IMR-90 (cell line): ENCODE measurements at regions not wholly inside any gene's neighbourhood (a gene's known extent, or its start where the extent isn't known, plus 50 kb on each side); places are given as distances from the start of the nearest gene placed in this dataset.

ENCODE experiments used
- POLR2A ChIP-seq: IDR thresholded peaks from 2 replicates; pipeline ENCODE4 v1.6.1; 2012; ENCODE audit warnings: mild to moderate bottlenecking, low read depth, low read length
- RAD21 ChIP-seq: IDR thresholded peaks from 2 replicates; pipeline ENCODE4 v1.6.1; 2012; ENCODE audit warnings: low read length, improper control_type of control experiment
- RFX5 ChIP-seq: IDR thresholded peaks from 2 replicates; pipeline ENCODE4 v1.8.0; 2012; ENCODE audit warnings: low read depth, mild to moderate bottlenecking, low read length, moderate library complexity
- SMC3 ChIP-seq: fragments of 150-350 bp; IDR thresholded peaks from 2 replicates; pipeline ENCODE4 v1.6.1; 2016; ENCODE audit warnings: low read depth, mild to moderate bottlenecking, antibody characterized with exemption, low read length, moderate library complexity
- TF ChIP-seq, protein P1 (sequence below): conservative IDR thresholded peaks from 2 replicates; pipeline ENCODE4 v1.5.1; 2012; ENCODE audit warnings: mild to moderate bottlenecking, low read depth, low read length, improper control_type of control experiment
- TF ChIP-seq, protein P2 (sequence below): fragments of 150-350 bp; IDR thresholded peaks from 2 replicates; pipeline ENCODE4 v1.6.1; 2017; ENCODE audit warnings: mild to moderate bottlenecking, antibody characterized with exemption, low read length, low read depth
- TF ChIP-seq, protein P3 (sequence below): fragments of 150-350 bp; IDR thresholded peaks from 2 replicates; pipeline ENCODE4 v1.6.1; 2016; ENCODE audit warnings: low read depth, mild to moderate bottlenecking, low read length, moderate library complexity, borderline replicate concordance

DNA sequence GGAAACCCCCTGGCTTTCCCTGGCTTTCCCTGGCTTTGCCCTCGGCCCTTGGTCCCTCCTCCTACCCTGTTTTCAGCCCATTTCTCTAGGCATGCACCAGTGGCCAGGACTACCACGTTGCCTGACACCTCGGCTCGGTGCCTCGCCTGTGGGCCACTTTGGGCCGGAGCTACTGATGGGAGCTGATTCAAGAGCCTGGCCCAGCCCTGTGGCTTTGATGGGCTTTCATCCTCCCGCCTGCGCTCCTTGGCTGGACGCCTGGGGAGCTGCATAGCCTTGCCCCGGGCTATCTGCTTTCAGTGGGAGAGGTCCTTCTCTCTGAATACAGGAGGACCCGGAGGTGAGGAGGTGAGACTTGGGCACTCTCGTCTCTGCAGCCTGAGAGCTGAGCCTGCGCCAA is 192.7 kb upstream of the HES1 start:
- TF ChIP-seq, protein P1, sequence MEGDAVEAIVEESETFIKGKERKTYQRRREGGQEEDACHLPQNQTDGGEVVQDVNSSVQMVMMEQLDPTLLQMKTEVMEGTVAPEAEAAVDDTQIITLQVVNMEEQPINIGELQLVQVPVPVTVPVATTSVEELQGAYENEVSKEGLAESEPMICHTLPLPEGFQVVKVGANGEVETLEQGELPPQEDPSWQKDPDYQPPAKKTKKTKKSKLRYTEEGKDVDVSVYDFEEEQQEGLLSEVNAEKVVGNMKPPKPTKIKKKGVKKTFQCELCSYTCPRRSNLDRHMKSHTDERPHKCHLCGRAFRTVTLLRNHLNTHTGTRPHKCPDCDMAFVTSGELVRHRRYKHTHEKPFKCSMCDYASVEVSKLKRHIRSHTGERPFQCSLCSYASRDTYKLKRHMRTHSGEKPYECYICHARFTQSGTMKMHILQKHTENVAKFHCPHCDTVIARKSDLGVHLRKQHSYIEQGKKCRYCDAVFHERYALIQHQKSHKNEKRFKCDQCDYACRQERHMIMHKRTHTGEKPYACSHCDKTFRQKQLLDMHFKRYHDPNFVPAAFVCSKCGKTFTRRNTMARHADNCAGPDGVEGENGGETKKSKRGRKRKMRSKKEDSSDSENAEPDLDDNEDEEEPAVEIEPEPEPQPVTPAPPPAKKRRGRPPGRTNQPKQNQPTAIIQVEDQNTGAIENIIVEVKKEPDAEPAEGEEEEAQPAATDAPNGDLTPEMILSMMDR: no peak
- TF ChIP-seq RAD21: no peak
- no peak for TF ChIP-seq RFX5
- TF ChIP-seq POLR2A: no peak
- no peak for TF ChIP-seq SMC3
- TF ChIP-seq, protein P2, sequence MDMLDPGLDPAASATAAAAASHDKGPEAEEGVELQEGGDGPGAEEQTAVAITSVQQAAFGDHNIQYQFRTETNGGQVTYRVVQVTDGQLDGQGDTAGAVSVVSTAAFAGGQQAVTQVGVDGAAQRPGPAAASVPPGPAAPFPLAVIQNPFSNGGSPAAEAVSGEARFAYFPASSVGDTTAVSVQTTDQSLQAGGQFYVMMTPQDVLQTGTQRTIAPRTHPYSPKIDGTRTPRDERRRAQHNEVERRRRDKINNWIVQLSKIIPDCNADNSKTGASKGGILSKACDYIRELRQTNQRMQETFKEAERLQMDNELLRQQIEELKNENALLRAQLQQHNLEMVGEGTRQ: no peak
- TF ChIP-seq, protein P3, sequence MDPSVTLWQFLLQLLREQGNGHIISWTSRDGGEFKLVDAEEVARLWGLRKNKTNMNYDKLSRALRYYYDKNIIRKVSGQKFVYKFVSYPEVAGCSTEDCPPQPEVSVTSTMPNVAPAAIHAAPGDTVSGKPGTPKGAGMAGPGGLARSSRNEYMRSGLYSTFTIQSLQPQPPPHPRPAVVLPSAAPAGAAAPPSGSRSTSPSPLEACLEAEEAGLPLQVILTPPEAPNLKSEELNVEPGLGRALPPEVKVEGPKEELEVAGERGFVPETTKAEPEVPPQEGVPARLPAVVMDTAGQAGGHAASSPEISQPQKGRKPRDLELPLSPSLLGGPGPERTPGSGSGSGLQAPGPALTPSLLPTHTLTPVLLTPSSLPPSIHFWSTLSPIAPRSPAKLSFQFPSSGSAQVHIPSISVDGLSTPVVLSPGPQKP: no peak
